A673 (cell line): ENCODE measurements at regions not wholly inside any gene's neighbourhood (a gene's known extent, or its start where the extent isn't known, plus 50 kb on each side); places are given as distances from the start of the nearest gene placed in this dataset.

Experiments used
- EZH2 ChIP-seq: fragments of 200-600 bp; sonication (generic); IDR thresholded peaks from 2 replicates; pipeline ENCODE4 v1.6.1; 2017; ENCODE audit warnings: borderline replicate concordance, low read depth, mild to moderate bottlenecking, mixed read lengths, antibody characterized with exemption, low read length; ENCODE audit not compliant: poor library complexity, severe bottlenecking
- TF ChIP-seq, protein P1 (sequence below): fragments of 300-800, 200-600 bp; sonication (generic); conservative IDR thresholded peaks from 2 replicates; pipeline ENCODE4 v1.5.1; 2017; ENCODE audit warnings: low read depth, mild to moderate bottlenecking, antibody characterized with exemption, low read length, moderate library complexity, mixed read lengths

DNA sequence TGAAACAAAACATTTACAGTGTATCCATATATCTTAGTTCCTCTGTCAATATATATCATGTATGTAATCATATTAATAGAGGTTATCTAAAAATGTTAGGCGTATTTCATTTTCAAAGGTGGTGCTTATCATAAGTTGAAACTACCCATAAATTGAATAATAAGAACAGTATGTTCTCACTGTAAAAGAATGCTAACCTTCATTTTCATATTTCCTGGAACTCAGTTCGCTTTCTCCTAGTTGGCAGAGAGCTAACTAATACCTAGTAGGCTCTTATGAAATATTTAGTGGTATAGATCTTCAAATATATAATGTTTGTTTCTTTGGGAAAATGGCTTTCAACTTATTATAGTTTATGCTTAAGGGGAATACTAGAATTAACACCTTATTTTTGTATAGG is 118.4 kb downstream of the DISP1 start:
- TF ChIP-seq, protein P1, sequence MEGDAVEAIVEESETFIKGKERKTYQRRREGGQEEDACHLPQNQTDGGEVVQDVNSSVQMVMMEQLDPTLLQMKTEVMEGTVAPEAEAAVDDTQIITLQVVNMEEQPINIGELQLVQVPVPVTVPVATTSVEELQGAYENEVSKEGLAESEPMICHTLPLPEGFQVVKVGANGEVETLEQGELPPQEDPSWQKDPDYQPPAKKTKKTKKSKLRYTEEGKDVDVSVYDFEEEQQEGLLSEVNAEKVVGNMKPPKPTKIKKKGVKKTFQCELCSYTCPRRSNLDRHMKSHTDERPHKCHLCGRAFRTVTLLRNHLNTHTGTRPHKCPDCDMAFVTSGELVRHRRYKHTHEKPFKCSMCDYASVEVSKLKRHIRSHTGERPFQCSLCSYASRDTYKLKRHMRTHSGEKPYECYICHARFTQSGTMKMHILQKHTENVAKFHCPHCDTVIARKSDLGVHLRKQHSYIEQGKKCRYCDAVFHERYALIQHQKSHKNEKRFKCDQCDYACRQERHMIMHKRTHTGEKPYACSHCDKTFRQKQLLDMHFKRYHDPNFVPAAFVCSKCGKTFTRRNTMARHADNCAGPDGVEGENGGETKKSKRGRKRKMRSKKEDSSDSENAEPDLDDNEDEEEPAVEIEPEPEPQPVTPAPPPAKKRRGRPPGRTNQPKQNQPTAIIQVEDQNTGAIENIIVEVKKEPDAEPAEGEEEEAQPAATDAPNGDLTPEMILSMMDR, result no peak
- no peak for TF ChIP-seq EZH2
